ENCODE measurements at regions not wholly inside any gene's neighbourhood (a gene's known extent, or its start where the extent isn't known, plus 50 kb on each side); places are given as distances from the start of the nearest gene placed in this dataset.

DNA sequence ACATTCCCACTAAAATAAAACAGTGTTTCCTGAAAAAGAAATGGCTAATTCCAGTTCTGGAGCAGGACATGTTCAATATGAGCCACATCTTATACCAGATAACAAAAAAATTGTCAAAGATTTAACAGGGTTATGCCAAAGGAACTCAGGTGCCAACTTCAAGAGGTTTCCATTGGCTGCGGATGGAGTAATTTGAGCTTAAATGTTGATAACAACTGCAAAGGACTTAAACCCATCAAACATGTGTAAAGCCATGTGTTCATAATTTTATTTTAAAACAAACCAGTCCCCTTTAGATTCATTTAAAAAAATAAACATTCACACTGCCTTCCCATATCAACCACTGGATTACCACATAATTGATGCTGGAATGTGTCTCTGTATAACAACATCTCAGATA, 156.4 kb upstream of the PCDH18 start (continued):
- TF ChIP-seq ZNF747 (tag by site-specific recombination; IDR thresholded peaks at IDR 0.05): no peak
- no peak for TF ChIP-seq ZBTB20 (tag by site-specific recombination; IDR thresholded peaks at IDR 0.05)
- no peak for TF ChIP-seq ZNF623 (tag by site-specific recombination; IDR thresholded peaks at IDR 0.05)
- no peak for TF ChIP-seq ZNF24 (tag by site-specific recombination; IDR thresholded peaks at IDR 0.05)

DNA sequence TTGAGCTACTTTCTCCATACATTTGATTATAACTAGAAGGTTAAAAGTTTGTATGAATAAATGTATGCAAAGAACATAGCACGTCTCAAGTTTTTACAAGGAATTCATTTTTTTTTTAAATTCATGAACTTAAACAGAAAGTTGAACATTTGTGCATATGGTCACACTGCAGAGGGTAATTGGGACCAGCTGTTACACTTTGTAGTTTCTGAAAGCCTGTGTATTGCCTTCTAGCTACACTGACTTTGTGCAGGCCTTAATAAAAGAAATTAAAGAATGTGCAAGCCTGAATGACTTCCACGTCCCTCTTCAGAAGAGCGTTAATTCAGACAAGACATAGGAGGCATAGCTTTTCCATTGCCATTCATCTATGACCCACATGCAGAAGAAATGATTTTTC, 153.1 kb upstream of the PCDH18 start:
- Histone ChIP-seq H3K27ac (ENCODE audit: extremely low read depth, low read depth, low read length) (no peak overlapping the region), H3K4me1 (ENCODE audit: control insufficient read depth, insufficient read depth, low read length) (no peaks in the 10 kb centered on the region), H3K9me3 (ENCODE audit: control insufficient read depth, insufficient read depth, low read depth, low read length) (no peaks in the 10 kb centered on the region), H3K4me3 (ENCODE audit: low read depth, low read length) (no peak overlapping the region), H3K36me3 (ENCODE audit: control insufficient read depth in 2 of 2, insufficient read depth in 1 of 2, low read length in 2 of 2) (no peaks in the 10 kb centered on the region)
- ChIA-PET CTCF (interaction anchor here (0.6 kb wide), 1 partner anchor 13 kb away, joined by 3 read pairs; no protein-coding TSS in a partner anchor), POLR2A (no interaction called here)
- TF ChIP-seq GLI2 (tag by site-specific recombination; IDR thresholded peaks at IDR 0.05; ENCODE audit: borderline replicate concordance, low read depth) (no peak), ZSCAN16 (tag by site-specific recombination; IDR thresholded peaks at IDR 0.05) (no peak), ZFP69B (tag by site-specific recombination; IDR thresholded peaks at IDR 0.05) (no peak), ZNF112 (tag by site-specific recombination; IDR thresholded peaks at IDR 0.05) (no peak), SCRT2 (tag by site-specific recombination; IDR thresholded peaks at IDR 0.05) (no peak), ZNF19 (tag by site-specific recombination; IDR thresholded peaks at IDR 0.05; ENCODE audit: low read depth) (no peak), ZNF202 (tag by site-specific recombination; IDR thresholded peaks at IDR 0.05; ENCODE audit: borderline replicate concordance) (no peak), ZNF658 (tag by site-specific recombination; IDR thresholded peaks at IDR 0.05) (no peak), TRIM28 (IDR thresholded peaks at IDR 0.05; ENCODE audit: borderline replicate concordance, low read length) (no peak), SETDB1 (IDR thresholded peaks at IDR 0.05; ENCODE audit: insufficient read length, low read length) (no peak)
- TF ChIP-seq, protein P1, sequence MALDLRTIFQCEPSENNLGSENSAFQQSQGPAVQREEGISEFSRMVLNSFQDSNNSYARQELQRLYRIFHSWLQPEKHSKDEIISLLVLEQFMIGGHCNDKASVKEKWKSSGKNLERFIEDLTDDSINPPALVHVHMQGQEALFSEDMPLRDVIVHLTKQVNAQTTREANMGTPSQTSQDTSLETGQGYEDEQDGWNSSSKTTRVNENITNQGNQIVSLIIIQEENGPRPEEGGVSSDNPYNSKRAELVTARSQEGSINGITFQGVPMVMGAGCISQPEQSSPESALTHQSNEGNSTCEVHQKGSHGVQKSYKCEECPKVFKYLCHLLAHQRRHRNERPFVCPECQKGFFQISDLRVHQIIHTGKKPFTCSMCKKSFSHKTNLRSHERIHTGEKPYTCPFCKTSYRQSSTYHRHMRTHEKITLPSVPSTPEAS (tag by site-specific recombination; IDR thresholded peaks at IDR 0.05): no peak
- TF ChIP-seq, protein P2, sequence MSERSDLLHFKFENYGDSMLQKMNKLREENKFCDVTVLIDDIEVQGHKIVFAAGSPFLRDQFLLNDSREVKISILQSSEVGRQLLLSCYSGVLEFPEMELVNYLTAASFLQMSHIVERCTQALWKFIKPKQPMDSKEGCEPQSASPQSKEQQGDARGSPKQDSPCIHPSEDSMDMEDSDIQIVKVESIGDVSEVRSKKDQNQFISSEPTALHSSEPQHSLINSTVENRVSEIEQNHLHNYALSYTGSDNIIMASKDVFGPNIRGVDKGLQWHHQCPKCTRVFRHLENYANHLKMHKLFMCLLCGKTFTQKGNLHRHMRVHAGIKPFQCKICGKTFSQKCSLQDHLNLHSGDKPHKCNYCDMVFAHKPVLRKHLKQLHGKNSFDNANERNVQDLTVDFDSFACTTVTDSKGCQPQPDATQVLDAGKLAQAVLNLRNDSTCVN (tag by site-specific recombination; optimal IDR thresholded peaks at IDR 0.05): no peak
- TF ChIP-seq, protein P3, sequence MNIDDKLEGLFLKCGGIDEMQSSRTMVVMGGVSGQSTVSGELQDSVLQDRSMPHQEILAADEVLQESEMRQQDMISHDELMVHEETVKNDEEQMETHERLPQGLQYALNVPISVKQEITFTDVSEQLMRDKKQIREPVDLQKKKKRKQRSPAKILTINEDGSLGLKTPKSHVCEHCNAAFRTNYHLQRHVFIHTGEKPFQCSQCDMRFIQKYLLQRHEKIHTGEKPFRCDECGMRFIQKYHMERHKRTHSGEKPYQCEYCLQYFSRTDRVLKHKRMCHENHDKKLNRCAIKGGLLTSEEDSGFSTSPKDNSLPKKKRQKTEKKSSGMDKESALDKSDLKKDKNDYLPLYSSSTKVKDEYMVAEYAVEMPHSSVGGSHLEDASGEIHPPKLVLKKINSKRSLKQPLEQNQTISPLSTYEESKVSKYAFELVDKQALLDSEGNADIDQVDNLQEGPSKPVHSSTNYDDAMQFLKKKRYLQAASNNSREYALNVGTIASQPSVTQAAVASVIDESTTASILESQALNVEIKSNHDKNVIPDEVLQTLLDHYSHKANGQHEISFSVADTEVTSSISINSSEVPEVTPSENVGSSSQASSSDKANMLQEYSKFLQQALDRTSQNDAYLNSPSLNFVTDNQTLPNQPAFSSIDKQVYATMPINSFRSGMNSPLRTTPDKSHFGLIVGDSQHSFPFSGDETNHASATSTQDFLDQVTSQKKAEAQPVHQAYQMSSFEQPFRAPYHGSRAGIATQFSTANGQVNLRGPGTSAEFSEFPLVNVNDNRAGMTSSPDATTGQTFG (tag by site-specific recombination; IDR thresholded peaks at IDR 0.05; ENCODE audit: borderline replicate concordance): no peak
- TF ChIP-seq, protein P4, sequence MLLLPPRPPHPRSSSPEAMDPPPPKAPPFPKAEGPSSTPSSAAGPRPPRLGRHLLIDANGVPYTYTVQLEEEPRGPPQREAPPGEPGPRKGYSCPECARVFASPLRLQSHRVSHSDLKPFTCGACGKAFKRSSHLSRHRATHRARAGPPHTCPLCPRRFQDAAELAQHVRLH (tag by site-specific recombination; IDR thresholded peaks at IDR 0.05): no peak
- TF ChIP-seq, protein P5, sequence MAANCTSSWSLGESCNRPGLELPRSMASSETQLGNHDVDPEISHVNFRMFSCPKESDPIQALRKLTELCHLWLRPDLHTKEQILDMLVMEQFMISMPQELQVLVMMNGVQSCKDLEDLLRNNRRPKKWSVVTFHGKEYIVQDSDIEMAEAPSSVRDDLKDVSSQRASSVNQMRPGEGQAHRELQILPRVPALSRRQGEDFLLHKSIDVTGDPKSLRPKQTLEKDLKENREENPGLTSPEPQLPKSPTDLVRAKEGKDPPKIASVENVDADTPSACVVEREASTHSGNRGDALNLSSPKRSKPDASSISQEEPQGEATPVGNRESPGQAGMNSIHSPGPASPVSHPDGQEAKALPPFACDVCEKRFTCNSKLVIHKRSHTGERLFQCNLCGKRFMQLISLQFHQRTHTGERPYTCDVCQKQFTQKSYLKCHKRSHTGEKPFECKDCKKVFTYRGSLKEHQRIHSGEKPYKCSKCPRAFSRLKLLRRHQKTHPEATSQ (tag by site-specific recombination; IDR thresholded peaks at IDR 0.05): no peak
- TF ChIP-seq, protein P6, sequence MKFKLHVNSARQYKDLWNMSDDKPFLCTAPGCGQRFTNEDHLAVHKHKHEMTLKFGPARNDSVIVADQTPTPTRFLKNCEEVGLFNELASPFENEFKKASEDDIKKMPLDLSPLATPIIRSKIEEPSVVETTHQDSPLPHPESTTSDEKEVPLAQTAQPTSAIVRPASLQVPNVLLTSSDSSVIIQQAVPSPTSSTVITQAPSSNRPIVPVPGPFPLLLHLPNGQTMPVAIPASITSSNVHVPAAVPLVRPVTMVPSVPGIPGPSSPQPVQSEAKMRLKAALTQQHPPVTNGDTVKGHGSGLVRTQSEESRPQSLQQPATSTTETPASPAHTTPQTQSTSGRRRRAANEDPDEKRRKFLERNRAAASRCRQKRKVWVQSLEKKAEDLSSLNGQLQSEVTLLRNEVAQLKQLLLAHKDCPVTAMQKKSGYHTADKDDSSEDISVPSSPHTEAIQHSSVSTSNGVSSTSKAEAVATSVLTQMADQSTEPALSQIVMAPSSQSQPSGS (tag by site-specific recombination; IDR thresholded peaks at IDR 0.05; ENCODE audit: low read depth): no peak

Data from HEK293 (cell line).